SK-N-MC (cell line): ENCODE measurements at regions not wholly inside any gene's neighbourhood (a gene's known extent, or its start where the extent isn't known, plus 50 kb on each side); places are given as distances from the start of the nearest gene placed in this dataset.

Source experiments
- EZH2 ChIP-seq: fragments of 200-600 bp; sonication (generic); IDR thresholded peaks from one replicate; pipeline ENCODE4 v1.6.1; 2017; ENCODE audit warnings: antibody characterized with exemption
- FOXP2 ChIP-seq: optimal IDR thresholded peaks from 2 replicates; pipeline ENCODE3; 2011; ENCODE audit warnings: mild to moderate bottlenecking, moderate library complexity; ENCODE audit not compliant: insufficient read depth; ENCODE audit errors: extremely low read length, control extremely low read depth
- POLR2AphosphoS5 ChIP-seq: IDR thresholded peaks from 2 replicates; pipeline ENCODE4 v1.6.1; 2012; ENCODE audit warnings: mild to moderate bottlenecking, low read depth, low read length, borderline replicate concordance

DNA sequence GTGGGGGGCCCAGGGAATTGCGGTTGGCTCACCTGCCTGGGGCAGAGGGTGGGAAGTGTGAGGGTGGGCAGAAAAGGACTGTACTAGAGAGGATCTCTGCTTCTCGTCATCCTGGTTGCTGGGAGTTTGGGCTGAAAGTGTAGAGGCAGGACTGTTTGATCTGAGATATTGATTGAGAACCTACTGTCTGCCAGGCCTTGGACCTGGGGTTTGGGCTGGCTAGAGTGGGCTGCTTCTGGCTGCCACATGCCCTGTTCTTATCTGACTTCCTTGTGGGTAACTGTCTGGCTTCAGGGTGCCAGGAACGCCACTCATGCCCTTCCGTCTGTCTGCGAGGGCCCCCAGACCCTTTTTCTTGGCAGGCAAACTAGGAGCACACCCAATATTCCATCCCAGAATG, 200.9 kb downstream of the FOXD2 start:
- TF ChIP-seq EZH2 (no peak), POLR2AphosphoS5 (no peak), FOXP2 (no peak)
